Ovary (tissue), 7 donors: ENCODE measurements at regions not wholly inside any gene's neighbourhood (a gene's known extent, or its start where the extent isn't known, plus 50 kb on each side); places are given as distances from the start of the nearest gene placed in this dataset.
"Not testable (repeated sequence)": the region's sequence is repeated elsewhere in the genome, so short reads cannot be mapped to it uniquely, and the experiment has no call there.

Experiments used
- DNase-seq, 5 donors: peaks; one replicate each; pipeline ENCODE4 v3.0.0-alpha.2; 2019 to 2020
- H3K27ac ChIP-seq, 2 donors: fragments of 200-600 bp; one replicate each; pipeline versions ENCODE4 v1.5.1 to v1.8.0; 2019 to 2022
- H3K27me3 ChIP-seq: fragments of 200-600 bp; one replicate; pipeline ENCODE4 v1.8.0; 2022
- H3K36me3 ChIP-seq: fragments of 200-600 bp; sonication (generic); one replicate; pipeline ENCODE4 v1.5.1; 2019
- H3K4me1 ChIP-seq: one replicate; pipeline ENCODE4 v1.8.1; 2013; ENCODE audit warnings: mild to moderate bottlenecking, moderate library complexity; ENCODE audit not compliant: insufficient read depth
- H3K4me3 ChIP-seq: fragments of 200-600 bp; sonication (generic); one replicate; pipeline ENCODE4 v1.5.1; 2017
- H3K9me3 ChIP-seq, 2 donors: fragments of 200-600 bp in 1 of 2; sonication (generic) in 1 of 2; one replicate each; pipeline versions ENCODE4 v1.5.1 to v1.8.1; 2013 to 2019; ENCODE audit warnings: mild to moderate bottlenecking in 1 of 2, moderate library complexity in 1 of 2
- CTCF ChIP-seq, 3 donors: fragments of 450-650 bp in 2 of 3; fragments of 200-600 bp in 1 of 3; IDR thresholded peaks; one replicate each; pipeline versions ENCODE4 v1.5.1 to v1.8.0; 2016 to 2022; ENCODE audit warnings: antibody characterized with exemption in 3 of 3, mild to moderate bottlenecking in 1 of 3
- EP300 ChIP-seq: sonication (generic); formaldehyde crosslinking; IDR thresholded peaks from one replicate; pipeline ENCODE4 v1.6.1; 2017; ENCODE audit warnings: antibody characterized with exemption
- POLR2A ChIP-seq: fragments of 450-650 bp; IDR thresholded peaks from one replicate; pipeline ENCODE4 v1.6.1; 2017; ENCODE audit warnings: antibody characterized with exemption, mild to moderate bottlenecking, moderate library complexity
- WGBS, 3 donors: extraction: QIAGEN DNeasy Blood & Tissue Kit in 1 of 3; methylation state at CpG; one replicate each; pipeline versions ENCODE4 v1.1.5 to v1.1.7; 2013 to 2017; 5-methylcytosine and 5-hydroxymethylcytosine counted together
- intact Hi-C, 4 donors: fragments of 100-400 bp; cut with DNase I; formaldehyde crosslinking; loops; one replicate each; pipeline versions ENCODE4 v1.11.0 to v1.15.1; 2022 to 2023
- donor health status: DM: no; HTN: no; CAD: no; lungs with moderate emphysema.
- donor health status: DM: no; HTN: no; CAD: no.
- donor health status: Bipolar disorder and iron deficiency.
- donor health status: DM: no; HTN: no; CAD: no.
- donor health status: DM: yes; HTN: yes; CAD: no.

- no peak overlapping the region for H3K27ac ChIP-seq
- H3K4me1 ChIP-seq, result no peaks in the 10 kb centered on the region
- H3K9me3 ChIP-seq, result no peaks in the 10 kb centered on the region
- no peak for DNase-seq
- H3K27me3 ChIP-seq, result no peaks in the 10 kb centered on the region
- intact Hi-C loops, result no loop called here
- TF ChIP-seq POLR2A (no peak), EP300 (no peak), CTCF (IDR thresholded peaks at IDR 0.05) (no peak)
- WGBS, 3 donors, result 89 to 93% (median 91%) methylated on average over 10 of the region's 10 CpGs
- no peak overlapping the region for H3K4me3 ChIP-seq
- H3K36me3 ChIP-seq, result no peaks in the 10 kb centered on the region
These were observed 144.8 kb upstream of the NEBL start for GRCh38 chr10:21041763-21042458.

DNA sequence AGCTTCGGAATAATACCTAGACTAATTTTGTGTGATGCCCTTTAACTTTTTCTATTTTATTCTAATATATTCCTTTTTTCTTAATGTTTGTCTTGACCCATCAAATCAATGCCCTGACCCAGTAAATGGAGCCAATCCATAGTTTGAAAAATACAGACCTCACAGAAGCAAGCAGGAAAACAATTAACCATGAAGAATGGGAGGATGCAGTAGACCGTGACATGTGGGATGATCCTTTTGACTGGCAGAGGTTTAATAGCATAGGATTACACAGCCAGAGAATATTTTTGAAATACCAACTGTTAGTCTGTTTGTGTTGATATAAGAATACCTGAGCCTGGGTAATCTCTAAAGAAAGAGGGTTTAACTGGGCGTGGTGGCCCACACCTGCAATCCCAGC lies 142.6 kb upstream of the NEBL start:
- Histone ChIP-seq H3K4me1 (no peaks in the 10 kb centered on the region), H3K36me3 (no peaks in the 10 kb centered on the region), H3K27me3 (no peaks in the 10 kb centered on the region), H3K27ac (no peak overlapping the region), H3K9me3 (no peaks in the 10 kb centered on the region), H3K4me3 (no peak overlapping the region)
- 91 to 97% (median 96%) methylated on average over 3 of the region's 3 CpGs for WGBS, 3 donors
- DNase-seq, result no peak
- TF ChIP-seq CTCF (IDR thresholded peaks at IDR 0.05), result no peak
- TF ChIP-seq POLR2A, result no peak
- no peak for TF ChIP-seq EP300
- intact Hi-C loops, result no loop called here

DNA sequence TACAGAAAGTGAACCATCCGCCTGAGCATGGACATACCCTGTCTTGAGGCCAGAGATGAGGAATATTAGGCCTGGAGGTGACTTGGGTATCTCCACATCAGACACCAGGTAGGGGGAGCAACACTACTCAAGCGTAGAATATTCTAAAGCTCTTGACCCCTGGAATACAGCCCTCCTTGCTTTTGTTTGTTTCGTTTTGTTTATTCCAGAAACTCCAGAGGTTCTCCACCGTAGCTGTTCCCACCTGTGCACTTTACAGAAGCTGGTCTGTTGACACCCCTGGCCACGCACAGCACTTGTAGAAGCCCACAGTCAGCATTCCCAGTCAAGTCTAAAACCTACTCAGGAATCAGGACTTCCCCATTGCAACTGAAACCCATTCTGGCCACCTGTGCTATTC lies 139.6 kb upstream of the NEBL start:
- 72 to 84% (median 73%) methylated on average over 5 of the region's 5 CpGs for WGBS, 3 donors
- intact Hi-C loops, result no loop called here
- DNase-seq, result no peak

GRCh38 chr10:21034770-21035169 lies 137.7 kb upstream of the NEBL start:
- H3K4me3 ChIP-seq, H3K4me1 ChIP-seq, H3K36me3 ChIP-seq, intact Hi-C loops, H3K9me3 ChIP-seq, DNase-seq, H3K27ac ChIP-seq, H3K27me3 ChIP-seq: not testable (repeated sequence)
- 99% methylated on average over 3 of the region's 3 CpGs for WGBS, 3 donors

More for the DNA sequence above, 139.6 kb upstream of the NEBL start:
- no peaks in the 10 kb centered on the region for H3K4me1 ChIP-seq
- TF ChIP-seq POLR2A (no peak), CTCF (IDR thresholded peaks at IDR 0.05) (no peak), EP300 (no peak)
- H3K36me3 ChIP-seq, result no peaks in the 10 kb centered on the region
- no peak overlapping the region for H3K27ac ChIP-seq
- no peaks in the 10 kb centered on the region for H3K27me3 ChIP-seq
- H3K9me3 ChIP-seq, result no peaks in the 10 kb centered on the region
- H3K4me3 ChIP-seq, result no peak overlapping the region

- H3K36me3 ChIP-seq, result no peaks in the 10 kb centered on the region
These were observed 137.1 kb upstream of the NEBL start for GRCh38 chr10:21034241-21034640.

More at GRCh38 chr10:21034241-21034640, 137.1 kb upstream of the NEBL start:
- Histone ChIP-seq H3K27ac (no peak overlapping the region), H3K4me3 (no peak overlapping the region), H3K4me1 (no peaks in the 10 kb centered on the region), H3K9me3 (no peaks in the 10 kb centered on the region), H3K27me3 (no peaks in the 10 kb centered on the region)
- WGBS, 3 donors, result 44 to 62% (median 61%) methylated on average over 2 of the region's 2 CpGs
- intact Hi-C loops, result no loop called here
- DNase-seq, result no peak
- no peak for TF ChIP-seq CTCF (IDR thresholded peaks at IDR 0.05)
- TF ChIP-seq EP300, result no peak
- no peak for TF ChIP-seq POLR2A
